SK-N-SH (cell line): ENCODE measurements at regions not wholly inside any gene's neighbourhood (a gene's known extent, or its start where the extent isn't known, plus 50 kb on each side); places are given as distances from the start of the nearest gene placed in this dataset.
"Not testable (repeated sequence)": the region's sequence is repeated elsewhere in the genome, so short reads cannot be mapped to it uniquely, and the experiment has no call there.

Source experiments
- CTCF ChIA-PET: fragments of 300-600, 350-600 bp; formaldehyde crosslinking; extraction: SDS; loops from one replicate; lab custom pipeline; 2021; lab: Yijun Ruan, JAX
- POLR2A ChIA-PET: fragments of 350-600 bp; sonication (Branson Sonifier 250); formaldehyde crosslinking; extraction: SDS; loops from one replicate; lab custom pipeline; 2020; ENCODE audit warnings: antibody characterized with exemption, inconsistent platforms; lab: Yijun Ruan, JAX
- DNase-seq: peaks from one replicate; pipeline ENCODE4 v3.0.0; 2012
- H2AFZ ChIP-seq: fragments of 200-600 bp; sonication (generic); 2 replicates; pipeline ENCODE4 v1.8.1; 2016; ENCODE audit warnings: antibody characterized with exemption, mild to moderate bottlenecking, low read depth
- H3F3A ChIP-seq: fragments of 200-600 bp; sonication (generic); replicated peaks from 2 replicates; pipeline ENCODE3; 2016; ENCODE audit warnings: antibody characterized with exemption, mild to moderate bottlenecking; ENCODE audit not compliant: insufficient read depth
- H3K27ac ChIP-seq, 2 experiments: fragments of 200-500 bp in 1 of 2; fragments of 200-600 bp in 1 of 2; sonication (Bioruptor generic) in 1 of 2; sonication (generic), shearing (Covaris generic) in 1 of 2; 2 replicates each; pipeline versions ENCODE4 v1.5.1 to v1.6.1; 2014 to 2016; ENCODE audit warnings: low read depth in 2 of 2, inconsistent platforms in 1 of 2, low read length in 1 of 2, mild to moderate bottlenecking in 1 of 2, mixed read lengths in 1 of 2
- H3K27me3 ChIP-seq: fragments of 200-600 bp; sonication (generic), shearing (Covaris generic); 2 replicates; pipeline ENCODE4 v1.6.1; 2016; ENCODE audit warnings: mixed run types; ENCODE audit not compliant: insufficient read depth
- H3K36me3 ChIP-seq, 2 experiments: fragments of 200-500 bp in 1 of 2; fragments of 200-600 bp in 1 of 2; sonication (Bioruptor generic) in 1 of 2; sonication (generic) in 1 of 2; replicated peaks in 1 of 2; 2 replicates each; pipeline versions ENCODE3 to v1.5.1; 2014 to 2016; ENCODE audit warnings: low read length in 1 of 2, mild to moderate bottlenecking in 1 of 2; ENCODE audit not compliant: insufficient read depth in 2 of 2, control insufficient read depth in 1 of 2
- H3K4me1 ChIP-seq, 2 experiments: fragments of 200-500 bp in 1 of 2; fragments of 200-600 bp in 1 of 2; sonication (Bioruptor generic) in 1 of 2; sonication (generic), shearing (Covaris generic) in 1 of 2; 2 replicates each; pipeline versions ENCODE4 v1.5.1 to v1.6.1; 2014 to 2016; ENCODE audit warnings: low read depth in 1 of 2, low read length in 1 of 2, mixed run types in 1 of 2; ENCODE audit not compliant: insufficient read depth in 2 of 2, control insufficient read depth in 1 of 2
- H3K4me2 ChIP-seq: fragments of 200-600 bp; sonication (generic), shearing (Covaris generic); 2 replicates; pipeline ENCODE4 v1.6.1; 2017; ENCODE audit warnings: mixed run types
- H3K4me3 ChIP-seq, 2 experiments: fragments of 200-500 bp in 1 of 2; fragments of 200-600 bp in 1 of 2; sonication (Bioruptor generic) in 1 of 2; sonication (generic), shearing (Covaris generic) in 1 of 2; 2 replicates each; pipeline versions ENCODE4 v1.5.1 to v1.8.1; 2014 to 2016; ENCODE audit warnings: low read depth in 2 of 2, inconsistent platforms in 1 of 2, low read length in 1 of 2, mild to moderate bottlenecking in 1 of 2, mixed read lengths in 1 of 2, moderate library complexity in 1 of 2
- H3K79me2 ChIP-seq: fragments of 200-600 bp; sonication (generic); 2 replicates; pipeline ENCODE4 v1.8.1; 2017; ENCODE audit warnings: mild to moderate bottlenecking; ENCODE audit not compliant: insufficient read depth
- H3K9ac ChIP-seq: fragments of 200-600 bp; sonication (generic); 2 replicates; pipeline ENCODE4 v1.6.1; 2017; ENCODE audit warnings: mixed run types
- H3K9me2 ChIP-seq: fragments of 200-600 bp; sonication (generic); 2 replicates; pipeline ENCODE4 v1.6.1; 2017; ENCODE audit warnings: mixed run types
- H3K9me3 ChIP-seq: fragments of 200-600 bp; sonication (generic); 2 replicates; pipeline ENCODE4 v1.6.1; 2017; ENCODE audit warnings: mixed run types, mild to moderate bottlenecking, moderate library complexity
- H4K20me1 ChIP-seq: fragments of 200-600 bp; sonication (generic); 2 replicates; pipeline ENCODE4 v1.6.1; 2017; ENCODE audit warnings: mild to moderate bottlenecking, mixed run types; ENCODE audit not compliant: insufficient read depth
- CHD2 ChIP-seq: fragments of 150-350 bp; IDR thresholded peaks from 2 replicates; pipeline ENCODE4 v1.6.1; 2018; ENCODE audit warnings: low read length; ENCODE audit not compliant: partially characterized antibody
- EZH2phosphoT487 ChIP-seq: fragments of 200-600 bp; sonication (generic); IDR thresholded peaks from 2 replicates; pipeline ENCODE4 v1.6.1; 2017; ENCODE audit warnings: low read depth, mixed run types, mild to moderate bottlenecking, antibody characterized with exemption, moderate library complexity, borderline replicate concordance
- REST ChIP-seq: IDR thresholded peaks from 2 replicates; pipeline ENCODE4 v1.6.1; 2012; ENCODE audit warnings: mild to moderate bottlenecking, low read depth, low read length, moderate library complexity
- TCF12 ChIP-seq: IDR thresholded peaks from 2 replicates; pipeline ENCODE4 v1.4.0; 2012
- WGBS: methylation state at CpG from one replicate; pipeline ENCODE4 v1.1.6; 2017; ENCODE audit warnings: low lambda C conversion rate; 5-methylcytosine and 5-hydroxymethylcytosine counted together
- TF ChIP-seq, protein P1 (sequence below): IDR thresholded peaks from 2 replicates; pipeline ENCODE4 v1.4.0; 2012; ENCODE audit warnings: low read depth, borderline replicate concordance
- TF ChIP-seq, protein P2 (sequence below): fragments of 200-600 bp; sonication (generic); IDR thresholded peaks from 2 replicates; pipeline ENCODE4 v1.6.1; 2017; ENCODE audit warnings: antibody characterized with exemption, mild to moderate bottlenecking, moderate library complexity

GRCh38 chr15:75785771-75786574, 57.3 kb upstream of the UBE2Q2 start (continued):
- TF ChIP-seq, protein P1, sequence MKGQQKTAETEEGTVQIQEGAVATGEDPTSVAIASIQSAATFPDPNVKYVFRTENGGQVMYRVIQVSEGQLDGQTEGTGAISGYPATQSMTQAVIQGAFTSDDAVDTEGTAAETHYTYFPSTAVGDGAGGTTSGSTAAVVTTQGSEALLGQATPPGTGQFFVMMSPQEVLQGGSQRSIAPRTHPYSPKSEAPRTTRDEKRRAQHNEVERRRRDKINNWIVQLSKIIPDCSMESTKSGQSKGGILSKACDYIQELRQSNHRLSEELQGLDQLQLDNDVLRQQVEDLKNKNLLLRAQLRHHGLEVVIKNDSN = no peak
- TF ChIP-seq, all 33 proteins: peak for 4

DNA sequence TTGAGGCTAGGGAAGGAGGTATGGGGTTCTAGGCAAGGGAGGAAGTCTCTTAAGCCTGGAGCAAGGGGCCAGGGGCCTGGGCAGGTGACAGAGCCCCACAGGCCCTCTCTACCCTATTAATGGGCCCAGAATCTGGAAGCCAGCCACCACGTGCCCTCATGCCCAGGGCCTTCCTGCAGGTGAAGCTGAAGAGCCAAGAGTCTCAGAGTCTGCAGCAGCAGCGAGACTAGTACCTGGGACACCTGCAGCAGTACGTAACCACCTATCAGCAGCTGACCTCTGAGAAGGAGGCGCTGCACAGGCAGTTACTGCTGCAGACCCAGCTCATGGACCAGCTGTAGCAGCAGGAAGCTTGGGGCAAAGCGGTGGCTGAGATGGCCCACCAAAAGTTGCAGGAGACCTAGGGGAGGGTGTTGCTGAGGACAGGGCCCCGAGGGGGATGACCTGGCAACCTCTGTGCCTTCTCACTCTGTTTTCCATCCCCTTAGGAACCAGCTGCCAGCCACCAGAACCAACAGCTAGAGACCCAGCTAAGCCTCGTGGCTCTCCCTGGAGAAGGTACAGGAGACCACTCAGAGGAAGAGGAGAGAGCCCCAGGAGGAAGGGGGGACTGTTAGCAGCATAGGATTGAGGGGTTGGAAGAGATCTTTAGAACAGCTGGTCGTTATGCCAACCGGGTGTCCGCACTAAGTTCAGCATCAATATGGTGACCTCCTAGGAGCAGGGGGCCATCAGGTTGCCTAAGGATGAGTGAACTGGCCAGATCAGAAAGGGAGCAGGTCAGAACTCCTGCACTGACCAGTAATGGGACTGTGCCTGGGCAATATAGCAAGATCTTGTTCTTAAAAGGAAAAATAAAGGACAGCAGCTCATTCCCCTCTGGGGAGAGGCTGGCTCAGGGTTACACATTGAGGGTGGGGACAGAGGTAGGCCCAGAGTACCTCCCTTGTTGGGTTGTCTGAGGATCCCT, 58.5 kb upstream of the UBE2Q2 start:
- DNase-seq, H3K9me2 ChIP-seq, H3K4me2 ChIP-seq, H2AFZ ChIP-seq, POLR2A ChIA-PET, H3K4me1 ChIP-seq, H3K36me3 ChIP-seq, H3K27ac ChIP-seq, H4K20me1 ChIP-seq, H3F3A ChIP-seq, H3K79me2 ChIP-seq, H3K9ac ChIP-seq, H3K9me3 ChIP-seq, H3K4me3 ChIP-seq: not testable (repeated sequence)
- WGBS = 69% methylated on average over 6 of the region's 10 CpGs
- CTCF ChIA-PET = interaction anchor here (0.9 to 4.2 kb wide), 8 partner anchors 16 to 360 kb away, joined by 3 to 74 read pairs (median 4); no protein-coding TSS in a partner anchor
- peaks cover 58% of the 10 kb centered on the region for H3K27me3 ChIP-seq

DNA sequence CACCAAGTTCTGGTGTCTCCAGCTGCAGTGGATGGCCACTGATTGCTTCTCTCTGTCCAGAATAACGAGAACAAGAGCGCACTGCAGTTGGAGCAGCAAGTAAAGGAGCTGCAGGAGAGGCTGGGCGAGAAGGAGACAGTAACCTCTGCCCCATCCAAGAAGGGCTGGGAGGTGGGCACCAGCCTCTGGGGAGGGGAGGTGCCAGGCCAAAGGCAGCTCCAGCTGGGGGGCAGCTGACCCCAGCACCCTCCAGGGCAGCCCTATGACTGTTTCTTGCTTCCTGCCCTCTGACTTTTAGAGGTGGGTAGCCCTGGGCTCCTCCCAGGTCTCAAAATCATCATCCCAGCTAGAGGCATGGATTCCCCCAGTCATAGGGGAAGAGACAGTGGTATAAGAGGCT, 59.7 kb upstream of the UBE2Q2 start:
- POLR2A ChIA-PET, H3K4me3 ChIP-seq, H4K20me1 ChIP-seq, H3K4me2 ChIP-seq, H3K79me2 ChIP-seq, DNase-seq, H3K36me3 ChIP-seq, H3F3A ChIP-seq, H3K9me3 ChIP-seq, H3K9ac ChIP-seq, H3K9me2 ChIP-seq, H3K4me1 ChIP-seq, H3K27ac ChIP-seq, H2AFZ ChIP-seq: not testable (repeated sequence)
- WGBS = 61% methylated on average over 3 of the region's 3 CpGs
- H3K27me3 ChIP-seq = peaks cover 65% of the 10 kb centered on the region
- CTCF ChIA-PET = interaction anchor here (0.9 to 2.5 kb wide), 3 partner anchors 19 to 356 kb away, joined by 4 to 12 read pairs (median 4); no protein-coding TSS in a partner anchor

DNA sequence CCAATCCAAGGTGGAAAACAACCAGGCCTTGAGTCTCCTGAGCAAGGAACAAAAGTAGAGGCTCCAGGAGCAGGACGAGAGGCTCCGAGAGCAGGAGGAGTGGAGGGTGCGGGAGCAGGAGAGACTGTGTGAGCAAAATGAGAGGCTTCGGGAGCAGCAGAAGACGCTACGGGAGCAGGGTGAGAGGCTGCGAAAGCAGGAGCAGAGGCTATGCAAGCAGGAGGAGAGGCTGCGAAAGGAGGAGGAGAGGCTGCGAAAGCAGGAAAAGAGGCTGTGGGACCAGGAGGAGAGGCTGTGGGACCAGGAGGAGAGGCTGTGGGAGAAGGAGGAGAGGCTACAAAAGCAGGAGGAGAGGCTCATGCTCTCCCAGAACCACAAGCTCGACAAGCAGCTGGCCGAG, 60.3 kb upstream of the UBE2Q2 start:
- Histone ChIP-seq H3K27me3 (peaks cover 65% of the 10 kb centered on the region), H2AFZ (no peak overlapping the region), H4K20me1 (no peaks in the 10 kb centered on the region), H3K27ac (no peak overlapping the region), H3K4me1 (peaks cover 0 to 3% of the 10 kb centered on the region in 2 experiments; a peak in 1 of 4 replicates), H3K9me3 (no peaks in the 10 kb centered on the region), H3F3A (no peaks in the 10 kb centered on the region), H3K36me3 (no peaks in the 10 kb centered on the region), H3K9ac (no peak overlapping the region), H3K79me2 (no peaks in the 10 kb centered on the region), H3K4me2 (no peak overlapping the region), H3K9me2 (no peaks in the 10 kb centered on the region), H3K4me3 (no peak overlapping the region)
- CTCF ChIA-PET = interaction anchor here (0.6 to 2.5 kb wide), 3 partner anchors 19 to 277 kb away, joined by 3 to 12 read pairs (median 4); partner anchors contain the start of gene TMEM266
- DNase-seq = no peak
- POLR2A ChIA-PET = no interaction called here
- WGBS = 82% methylated on average over 11 of the region's 11 CpGs
- TF ChIP-seq TCF12 (no peak), REST (no peak), CHD2 (no peak), EZH2phosphoT487 (no peak)
- TF ChIP-seq, protein P2, sequence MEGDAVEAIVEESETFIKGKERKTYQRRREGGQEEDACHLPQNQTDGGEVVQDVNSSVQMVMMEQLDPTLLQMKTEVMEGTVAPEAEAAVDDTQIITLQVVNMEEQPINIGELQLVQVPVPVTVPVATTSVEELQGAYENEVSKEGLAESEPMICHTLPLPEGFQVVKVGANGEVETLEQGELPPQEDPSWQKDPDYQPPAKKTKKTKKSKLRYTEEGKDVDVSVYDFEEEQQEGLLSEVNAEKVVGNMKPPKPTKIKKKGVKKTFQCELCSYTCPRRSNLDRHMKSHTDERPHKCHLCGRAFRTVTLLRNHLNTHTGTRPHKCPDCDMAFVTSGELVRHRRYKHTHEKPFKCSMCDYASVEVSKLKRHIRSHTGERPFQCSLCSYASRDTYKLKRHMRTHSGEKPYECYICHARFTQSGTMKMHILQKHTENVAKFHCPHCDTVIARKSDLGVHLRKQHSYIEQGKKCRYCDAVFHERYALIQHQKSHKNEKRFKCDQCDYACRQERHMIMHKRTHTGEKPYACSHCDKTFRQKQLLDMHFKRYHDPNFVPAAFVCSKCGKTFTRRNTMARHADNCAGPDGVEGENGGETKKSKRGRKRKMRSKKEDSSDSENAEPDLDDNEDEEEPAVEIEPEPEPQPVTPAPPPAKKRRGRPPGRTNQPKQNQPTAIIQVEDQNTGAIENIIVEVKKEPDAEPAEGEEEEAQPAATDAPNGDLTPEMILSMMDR = no peak
